Astrocyte of the cerebellum (primary cell): ENCODE measurements at regions not wholly inside any gene's neighbourhood (a gene's known extent, or its start where the extent isn't known, plus 50 kb on each side); places are given as distances from the start of the nearest gene placed in this dataset.

Experiments
- DNase-seq: peaks from one replicate; pipeline ENCODE4 v3.0.0-alpha.2; 2011; ENCODE audit warnings: low read depth
- H3K4me3 ChIP-seq: 2 replicates; pipeline ENCODE4 v1.5.1; 2011; ENCODE audit warnings: mild to moderate bottlenecking, low read depth, low read length, moderate library complexity
- CTCF ChIP-seq: IDR thresholded peaks from 2 replicates; pipeline ENCODE4 v1.5.1; 2012; ENCODE audit warnings: low read length, low read depth, moderate library complexity, mild to moderate bottlenecking; ENCODE audit errors: missing control alignments
- in situ Hi-C: cut with HindIII; loops from 2 replicates; pipeline ENCODE4 v1.10.0; 2017; ENCODE audit warnings: low sequenced_read_pairs

GRCh38 chr2:117071556-117072102 lies 742.9 kb upstream of the DDX18 start:
- in situ Hi-C loops = no loop called here
- TF ChIP-seq CTCF = no peak
- no peak for DNase-seq
- no peak overlapping the region for H3K4me3 ChIP-seq

- no peak overlapping the region for H3K4me3 ChIP-seq
- in situ Hi-C loops = no loop called here
- no peak for DNase-seq
- no peak for TF ChIP-seq CTCF
Measured at GRCh38 chr2:117074756-117075155, 739.7 kb upstream of the DDX18 start.

- no peak for TF ChIP-seq CTCF
- H3K4me3 ChIP-seq = no peak overlapping the region
- no peak for DNase-seq
- in situ Hi-C loops = no loop called here
Measured at GRCh38 chr2:117085256-117085655, 729.2 kb upstream of the DDX18 start.

GRCh38 chr2:117085737-117086136 lies 728.8 kb upstream of the DDX18 start:
- H3K4me3 ChIP-seq = no peak overlapping the region
- no peak for DNase-seq
- in situ Hi-C loops = no loop called here
- TF ChIP-seq CTCF = no peak

GRCh38 chr2:117086174-117086942 lies 728.1 kb upstream of the DDX18 start:
- H3K4me3 ChIP-seq = no peak overlapping the region
- TF ChIP-seq CTCF = no peak
- no peak for DNase-seq
- in situ Hi-C loops = no loop called here

GRCh38 chr2:117086943-117087250 lies 727.6 kb upstream of the DDX18 start:
- no peak overlapping the region for H3K4me3 ChIP-seq
- TF ChIP-seq CTCF = no peak
- no peak for DNase-seq
- in situ Hi-C loops = no loop called here
